ENCODE measurements at regions not wholly inside any gene's neighbourhood (a gene's known extent, or its start where the extent isn't known, plus 50 kb on each side); places are given as distances from the start of the nearest gene placed in this dataset.

DNA sequence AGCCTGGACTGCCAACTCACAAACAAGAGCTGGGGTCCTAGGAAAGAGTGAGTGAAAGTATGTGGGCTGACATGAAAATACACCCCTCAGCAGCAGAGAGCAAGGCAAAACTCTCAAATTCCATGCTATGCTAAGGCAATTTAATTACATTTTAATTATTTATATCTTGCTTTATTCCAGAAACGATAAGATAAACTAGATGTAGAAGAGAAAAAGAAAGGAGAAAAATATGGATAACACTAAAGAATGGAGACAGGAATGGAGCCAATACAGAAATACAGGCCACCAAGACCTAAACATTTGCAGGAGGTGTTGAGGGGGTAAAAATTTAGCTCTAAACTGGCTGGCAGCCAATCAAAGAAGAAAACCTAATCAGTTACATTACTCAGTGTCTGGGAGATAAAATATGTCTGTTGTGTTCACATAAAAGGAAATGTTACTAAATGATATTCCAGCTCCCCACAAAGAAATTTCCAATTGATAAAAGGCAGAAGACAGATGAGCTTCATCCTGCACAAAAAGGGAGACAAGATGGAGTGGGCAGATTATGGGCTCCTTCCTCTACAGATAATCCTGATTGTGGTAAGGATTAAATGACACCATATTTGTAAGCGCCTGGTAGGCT, 223.5 kb upstream of the BLID start:
- TF ChIP-seq, protein P1, sequence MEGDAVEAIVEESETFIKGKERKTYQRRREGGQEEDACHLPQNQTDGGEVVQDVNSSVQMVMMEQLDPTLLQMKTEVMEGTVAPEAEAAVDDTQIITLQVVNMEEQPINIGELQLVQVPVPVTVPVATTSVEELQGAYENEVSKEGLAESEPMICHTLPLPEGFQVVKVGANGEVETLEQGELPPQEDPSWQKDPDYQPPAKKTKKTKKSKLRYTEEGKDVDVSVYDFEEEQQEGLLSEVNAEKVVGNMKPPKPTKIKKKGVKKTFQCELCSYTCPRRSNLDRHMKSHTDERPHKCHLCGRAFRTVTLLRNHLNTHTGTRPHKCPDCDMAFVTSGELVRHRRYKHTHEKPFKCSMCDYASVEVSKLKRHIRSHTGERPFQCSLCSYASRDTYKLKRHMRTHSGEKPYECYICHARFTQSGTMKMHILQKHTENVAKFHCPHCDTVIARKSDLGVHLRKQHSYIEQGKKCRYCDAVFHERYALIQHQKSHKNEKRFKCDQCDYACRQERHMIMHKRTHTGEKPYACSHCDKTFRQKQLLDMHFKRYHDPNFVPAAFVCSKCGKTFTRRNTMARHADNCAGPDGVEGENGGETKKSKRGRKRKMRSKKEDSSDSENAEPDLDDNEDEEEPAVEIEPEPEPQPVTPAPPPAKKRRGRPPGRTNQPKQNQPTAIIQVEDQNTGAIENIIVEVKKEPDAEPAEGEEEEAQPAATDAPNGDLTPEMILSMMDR (IDR thresholded peaks at IDR 0.05), result no peak
- no peak for TF ChIP-seq POLR2AphosphoS5 (IDR thresholded peaks at IDR 0.05; ENCODE audit: insufficient read depth in 1 of 2, low read depth in 1 of 2)
- TF ChIP-seq POLR2A (IDR thresholded peaks at IDR 0.05), result no peak

Measured in vagina (tissue), 2 donors.